ENCODE measurements at regions not wholly inside any gene's neighbourhood (a gene's known extent, or its start where the extent isn't known, plus 50 kb on each side); places are given as distances from the start of the nearest gene placed in this dataset.
"Not testable (repeated sequence)": the region's sequence is repeated elsewhere in the genome, so short reads cannot be mapped to it uniquely, and the experiment has no call there.

GRCh38 chr11:13797616-13798015, 129.1 kb downstream of the FAR1 start:
- not testable (repeated sequence) for TF ChIP-seq CTCF (IDR thresholded peaks at IDR 0.05; ENCODE audit: insufficient read depth, low read length, poor library complexity, severe bottlenecking); EZH2phosphoT487 (conservative IDR thresholded peaks at IDR 0.05; ENCODE audit: low read length)

Data from SU-DHL-6 (cell line).